ENCODE measurements at regions not wholly inside any gene's neighbourhood (a gene's known extent, or its start where the extent isn't known, plus 50 kb on each side); places are given as distances from the start of the nearest gene placed in this dataset.

GRCh38 chr4:34269613-34270012, 1974.7 kb downstream of the ARAP2 start:
- no peak for DNase-seq (ENCODE audit: extremely low read depth, low read depth)
- no peak for TF ChIP-seq CTCF (IDR thresholded peaks at IDR 0.05; ENCODE audit: low read depth, low read length)

- no peak for TF ChIP-seq CTCF (IDR thresholded peaks at IDR 0.05; ENCODE audit: low read depth, low read length)
Observed at GRCh38 chr4:34271479-34272355, 1972.6 kb downstream of the ARAP2 start.

GRCh38 chr4:34279011-34279410, 1965.3 kb downstream of the ARAP2 start:
- no peak for TF ChIP-seq CTCF (IDR thresholded peaks at IDR 0.05; ENCODE audit: low read depth, low read length)

More at GRCh38 chr4:34271479-34272355, 1972.6 kb downstream of the ARAP2 start:
- no peak for DNase-seq (ENCODE audit: extremely low read depth, low read depth)

GRCh38 chr4:34280131-34280530, 1964.2 kb downstream of the ARAP2 start:
- no peak for DNase-seq (ENCODE audit: extremely low read depth, low read depth)
- no peak for TF ChIP-seq CTCF (IDR thresholded peaks at IDR 0.05; ENCODE audit: low read depth, low read length)

More at GRCh38 chr4:34279011-34279410, 1965.3 kb downstream of the ARAP2 start:
- no peak for DNase-seq (ENCODE audit: extremely low read depth, low read depth)

GRCh38 chr4:34281826-34282225, 1962.5 kb downstream of the ARAP2 start:
- no peak for DNase-seq (ENCODE audit: extremely low read depth, low read depth)
- TF ChIP-seq CTCF (IDR thresholded peaks at IDR 0.05; ENCODE audit: low read depth, low read length), result no peak

GRCh38 chr4:34289489-34289888, 1954.8 kb downstream of the ARAP2 start:
- no peak for TF ChIP-seq CTCF (IDR thresholded peaks at IDR 0.05; ENCODE audit: low read depth, low read length)
- no peak for DNase-seq (ENCODE audit: extremely low read depth, low read depth)

GRCh38 chr4:34289962-34290361, 1954.4 kb downstream of the ARAP2 start:
- DNase-seq (ENCODE audit: extremely low read depth, low read depth), result no peak
- no peak for TF ChIP-seq CTCF (IDR thresholded peaks at IDR 0.05; ENCODE audit: low read depth, low read length)
